Smooth muscle cell (in vitro differentiated cells): ENCODE measurements at regions not wholly inside any gene's neighbourhood (a gene's known extent, or its start where the extent isn't known, plus 50 kb on each side); places are given as distances from the start of the nearest gene placed in this dataset.

Experiments
- DNase-seq: peaks from one replicate; lab custom pipeline; 2025; ENCODE audit not compliant: unreplicated experiment; lab: John Stamatoyannopoulos, UW
- H2AFZ ChIP-seq: fragments of 200-600 bp; sonication (generic); 2 replicates; pipeline ENCODE4 v1.6.0; 2016; ENCODE audit warnings: antibody characterized with exemption, low read depth, mild to moderate bottlenecking
- H3F3A ChIP-seq: fragments of 200-600 bp; sonication (generic); 2 replicates; pipeline ENCODE4 v1.6.0; 2017; ENCODE audit warnings: antibody characterized with exemption, low read depth
- H3K27ac ChIP-seq: fragments of 200-600 bp; sonication (generic); 2 replicates; pipeline ENCODE4 v1.5.1; 2016; ENCODE audit warnings: low read depth, mild to moderate bottlenecking
- H3K27me3 ChIP-seq: fragments of 200-600 bp; sonication (generic); 2 replicates; pipeline ENCODE4 v1.6.1; 2016; ENCODE audit warnings: low read depth, mild to moderate bottlenecking
- H3K36me3 ChIP-seq: fragments of 200-600 bp; sonication (generic); 2 replicates; pipeline ENCODE4 v1.5.1; 2016; ENCODE audit warnings: low read depth
- H3K4me1 ChIP-seq: fragments of 200-600 bp; sonication (generic); 2 replicates; pipeline ENCODE4 v1.5.1; 2016; ENCODE audit warnings: low read depth
- H3K4me2 ChIP-seq: fragments of 200-600 bp; sonication (generic); 2 replicates; pipeline ENCODE4 v1.6.0; 2016; ENCODE audit warnings: mild to moderate bottlenecking
- H3K4me3 ChIP-seq: fragments of 200-600 bp; sonication (generic); 2 replicates; pipeline ENCODE4 v1.5.1; 2016; ENCODE audit warnings: mild to moderate bottlenecking
- H3K79me2 ChIP-seq: fragments of 200-600 bp; sonication (generic); 2 replicates; pipeline ENCODE4 v1.6.0; 2016; ENCODE audit warnings: low read depth, mild to moderate bottlenecking
- H3K9ac ChIP-seq: fragments of 200-600 bp; sonication (generic); 2 replicates; pipeline ENCODE4 v1.6.0; 2016; ENCODE audit warnings: low read depth
- H3K9me3 ChIP-seq: fragments of 200-600 bp; sonication (generic); replicated peaks from 2 replicates; pipeline ENCODE4 v1.5.1; 2016; ENCODE audit warnings: low read depth
- H4K20me1 ChIP-seq: fragments of 200-600 bp; sonication (generic); 2 replicates; pipeline ENCODE4 v1.6.0; 2016; ENCODE audit warnings: low read depth
- CTCF ChIP-seq: fragments of 200-600 bp; sonication (generic); IDR thresholded peaks from 2 replicates; pipeline ENCODE4 v1.5.1; 2017; ENCODE audit warnings: borderline replicate concordance, mild to moderate bottlenecking, antibody characterized with exemption; ENCODE audit not compliant: insufficient read depth, poor library complexity, severe bottlenecking
- WGBS: methylation state at CpG from one replicate; pipeline ENCODE4 v1.1.7; 2016; ENCODE audit warnings: low lambda C conversion rate; 5-methylcytosine and 5-hydroxymethylcytosine counted together

GRCh38 chr2:5403392-5403791 lies 288.8 kb upstream of the SOX11 start:
- Histone ChIP-seq H3K9me3 (no peaks in the 10 kb centered on the region), H3K79me2 (no peaks in the 10 kb centered on the region), H3K4me2 (no peak overlapping the region), H3K36me3 (no peaks in the 10 kb centered on the region), H4K20me1 (no peaks in the 10 kb centered on the region), H3K4me1 (no peaks in the 10 kb centered on the region), H3K4me3 (no peak overlapping the region), H2AFZ (no peak overlapping the region), H3K9ac (no peak overlapping the region), H3K27ac (no peak overlapping the region), H3K27me3 (no peaks in the 10 kb centered on the region), H3F3A (no peaks in the 10 kb centered on the region)
- DNase-seq: no peak
- no peak for TF ChIP-seq CTCF
- WGBS: 87% methylated on average over 6 of the region's 6 CpGs

GRCh38 chr2:5409898-5410381 lies 282.2 kb upstream of the SOX11 start:
- Histone ChIP-seq H3K4me3 (no peak overlapping the region), H3K4me2 (no peak overlapping the region), H3K9me3 (no peaks in the 10 kb centered on the region), H3K27ac (no peak overlapping the region), H3F3A (no peaks in the 10 kb centered on the region), H3K27me3 (no peaks in the 10 kb centered on the region), H3K4me1 (peaks cover 31% of the 10 kb centered on the region), H3K79me2 (no peaks in the 10 kb centered on the region), H3K36me3 (no peaks in the 10 kb centered on the region), H4K20me1 (no peaks in the 10 kb centered on the region), H2AFZ (no peak overlapping the region), H3K9ac (no peak overlapping the region)
- TF ChIP-seq CTCF: no peak
- WGBS: 76% methylated on average over 10 of the region's 10 CpGs
- DNase-seq: no peak

- Histone ChIP-seq H3K9ac (no peak overlapping the region), H3K9me3 (no peaks in the 10 kb centered on the region), H3K4me1 (peaks cover 31% of the 10 kb centered on the region), H3K4me2 (no peak overlapping the region), H3K27me3 (no peaks in the 10 kb centered on the region), H4K20me1 (no peaks in the 10 kb centered on the region), H3K79me2 (no peaks in the 10 kb centered on the region), H2AFZ (no peak overlapping the region), H3K4me3 (no peak overlapping the region), H3K36me3 (no peaks in the 10 kb centered on the region), H3K27ac (no peak overlapping the region), H3F3A (no peaks in the 10 kb centered on the region)
- TF ChIP-seq CTCF: no peak
- 93% methylated on average over 4 of the region's 4 CpGs for WGBS
- DNase-seq: no peak
These were observed 281.0 kb upstream of the SOX11 start for GRCh38 chr2:5410991-5411700.

- Histone ChIP-seq H3K4me1 (peaks cover 31% of the 10 kb centered on the region), H3K4me3 (no peak overlapping the region), H3F3A (no peaks in the 10 kb centered on the region), H3K36me3 (no peaks in the 10 kb centered on the region), H3K27ac (no peak overlapping the region), H3K27me3 (no peaks in the 10 kb centered on the region), H3K79me2 (no peaks in the 10 kb centered on the region), H3K9ac (no peak overlapping the region), H4K20me1 (no peaks in the 10 kb centered on the region), H2AFZ (no peak overlapping the region), H3K9me3 (no peaks in the 10 kb centered on the region), H3K4me2 (no peak overlapping the region)
- TF ChIP-seq CTCF: no peak
- DNase-seq: no peak
- WGBS: 94% methylated on average over 4 of the region's 4 CpGs
These were observed 280.2 kb upstream of the SOX11 start for GRCh38 chr2:5412001-5412400.
